NB4 (cell line): ENCODE measurements at regions not wholly inside any gene's neighbourhood (a gene's known extent, or its start where the extent isn't known, plus 50 kb on each side); places are given as distances from the start of the nearest gene placed in this dataset.

Experiments
- DNase-seq: peaks from one replicate; pipeline ENCODE4 v3.0.0; 2010; ENCODE audit warnings: low read depth
- H3K4me3 ChIP-seq: one replicate; pipeline ENCODE4 v1.5.1; 2011; ENCODE audit warnings: mild to moderate bottlenecking, low read depth, low read length, moderate library complexity
- CTCF ChIP-seq: IDR thresholded peaks from one replicate; pipeline ENCODE4 v1.5.1; 2012; ENCODE audit warnings: low read depth, low read length
- MAX ChIP-seq: IDR thresholded peaks from 2 replicates; pipeline ENCODE4 v1.6.1; 2011; ENCODE audit warnings: low read depth, low read length
- MYC ChIP-seq: IDR thresholded peaks from 2 replicates; pipeline ENCODE4 v1.6.1; 2011; ENCODE audit warnings: low read depth, low read length
- POLR2A ChIP-seq: IDR thresholded peaks from 2 replicates; pipeline ENCODE4 v1.6.1; 2011; ENCODE audit warnings: mild to moderate bottlenecking; ENCODE audit not compliant: insufficient read length; ENCODE audit errors: extremely low read depth

DNA sequence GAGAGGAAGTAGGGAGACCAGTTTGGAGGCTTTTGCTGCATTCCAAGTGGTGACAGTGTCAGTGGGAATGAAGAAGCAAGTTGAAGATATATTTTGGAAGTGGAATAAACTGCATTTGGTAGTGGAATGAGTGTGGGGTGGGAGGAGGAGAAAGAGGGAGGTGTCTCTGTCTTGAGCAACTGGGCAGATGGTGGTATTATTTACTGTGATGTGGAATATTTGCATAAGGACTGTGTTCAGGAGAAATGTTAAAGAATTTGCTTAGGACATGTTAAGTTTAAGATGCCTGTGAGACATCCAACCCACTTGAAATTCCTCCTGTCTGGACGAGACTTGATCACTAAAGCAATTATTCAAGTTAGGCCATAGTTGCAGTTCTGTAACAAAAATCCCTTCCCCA is 448.9 kb upstream of the AMOT start:
- H3K4me3 ChIP-seq: no peak overlapping the region
- DNase-seq: no peak
- TF ChIP-seq POLR2A (no peak), CTCF (no peak), MYC (no peak), MAX (no peak)

DNA sequence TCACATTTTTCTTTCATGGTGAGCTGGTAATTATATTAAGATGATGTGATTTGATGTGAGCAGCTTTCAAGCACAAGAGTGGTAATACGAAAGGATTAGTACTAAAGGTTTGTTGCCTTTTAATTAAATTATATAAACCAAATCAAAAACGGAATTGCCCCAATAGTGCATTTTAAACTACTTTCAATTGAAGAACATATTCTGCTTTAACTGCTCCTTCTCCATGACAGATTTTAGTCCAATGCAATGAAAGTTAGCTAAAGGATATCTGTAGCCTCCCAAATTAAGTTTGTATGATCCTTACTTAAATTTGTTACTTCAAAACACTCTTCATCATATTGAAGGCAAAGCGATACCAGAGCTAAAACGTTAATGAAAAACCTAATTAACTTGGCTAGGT is 447.1 kb upstream of the AMOT start:
- DNase-seq: no peak
- no peak for TF ChIP-seq POLR2A
- no peak for TF ChIP-seq MAX
- TF ChIP-seq MYC: no peak
- no peak for TF ChIP-seq CTCF

GRCh38 chrX:113275804-113276203 is 435.2 kb upstream of the AMOT start:
- DNase-seq: no peak
- no peak overlapping the region for H3K4me3 ChIP-seq
- TF ChIP-seq MYC (no peak), MAX (no peak), POLR2A (no peak), CTCF (no peak)

More for the DNA sequence above, 447.1 kb upstream of the AMOT start:
- H3K4me3 ChIP-seq: no peak overlapping the region

DNA sequence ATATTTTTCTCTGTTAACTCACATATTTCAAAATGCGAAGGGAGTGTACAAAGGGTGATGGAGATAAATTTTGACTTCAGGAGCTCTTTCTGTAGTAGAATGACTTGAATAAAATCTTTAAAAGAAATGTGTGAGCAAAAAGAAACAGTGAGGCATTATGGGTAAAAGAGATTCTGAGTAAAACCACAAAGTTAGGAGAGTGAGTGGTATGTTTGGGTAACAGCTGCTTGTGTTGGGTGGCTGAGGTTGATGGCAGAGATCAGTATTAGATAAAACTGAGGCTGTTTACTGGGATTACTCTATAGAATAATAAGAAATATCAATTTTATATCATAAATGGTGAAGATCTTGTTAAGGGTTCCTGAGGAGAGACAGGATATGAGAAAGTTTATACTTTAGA is 434.2 kb upstream of the AMOT start:
- no peak for TF ChIP-seq POLR2A
- TF ChIP-seq MYC: no peak
- no peak for TF ChIP-seq MAX
- no peak for TF ChIP-seq CTCF
- no peak for DNase-seq
- H3K4me3 ChIP-seq: no peak overlapping the region

DNA sequence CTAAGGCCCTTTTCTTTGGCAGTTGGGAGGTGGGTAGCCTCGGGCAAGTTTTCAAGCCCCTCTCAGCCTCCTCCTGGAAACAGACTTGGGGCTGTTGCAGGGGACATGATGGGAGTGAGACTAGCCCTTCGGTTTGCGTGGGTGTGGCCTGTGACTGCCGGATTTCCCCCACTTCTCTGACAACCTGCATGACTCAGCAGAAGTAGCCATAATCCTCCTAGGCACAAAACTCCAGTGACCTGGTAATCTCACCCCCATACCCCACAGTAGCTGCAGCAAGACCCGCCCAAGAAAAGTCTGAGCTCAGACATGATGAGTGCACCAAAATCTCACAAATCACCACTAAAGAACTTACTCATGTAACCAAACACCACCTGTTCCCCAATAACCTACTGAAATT is 433.7 kb upstream of the AMOT start:
- TF ChIP-seq CTCF: no peak
- no peak for TF ChIP-seq MYC
- no peak for TF ChIP-seq POLR2A
- no peak for TF ChIP-seq MAX
- no peak for DNase-seq
- no peak overlapping the region for H3K4me3 ChIP-seq

DNA sequence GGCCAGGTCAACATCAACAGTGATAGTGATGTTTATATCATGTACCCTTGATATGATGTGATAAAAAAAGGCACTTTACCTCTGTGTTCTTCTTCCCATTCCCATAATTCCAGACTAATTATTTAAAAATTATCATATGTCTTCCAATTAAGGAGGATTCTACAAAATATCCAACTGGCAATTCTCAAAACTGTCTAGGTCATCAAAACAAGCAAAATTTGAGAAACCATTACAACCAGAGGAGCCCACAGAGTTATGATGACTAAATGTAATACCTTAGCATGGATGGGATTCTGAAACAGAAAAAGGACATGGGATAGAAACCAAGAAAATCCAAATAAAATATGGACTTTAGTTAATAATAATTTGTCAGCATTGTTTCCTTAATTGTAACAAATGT is 428.6 kb upstream of the AMOT start:
- TF ChIP-seq POLR2A (no peak), CTCF (no peak), MYC (no peak), MAX (no peak)
- no peak for DNase-seq
- H3K4me3 ChIP-seq: no peak overlapping the region
